Liver (tissue), 8 donors: ENCODE measurements at regions not wholly inside any gene's neighbourhood (a gene's known extent, or its start where the extent isn't known, plus 50 kb on each side); places are given as distances from the start of the nearest gene placed in this dataset.
"Not testable (repeated sequence)": the region's sequence is repeated elsewhere in the genome, so short reads cannot be mapped to it uniquely, and the experiment has no call there.

Experiments
- DNase-seq: peaks from one replicate; pipeline ENCODE4 v3.0.0-alpha.2; 2017; ENCODE audit warnings: low spot score
- H3K27ac ChIP-seq, 2 donors: one replicate each; pipeline ENCODE4 v1.7.0; 2013; ENCODE audit warnings: inconsistent platforms in 2 of 2, low read length in 2 of 2, control low read depth in 1 of 2, low read depth in 1 of 2, mild to moderate bottlenecking in 1 of 2
- H3K27me3 ChIP-seq, 4 donors: one replicate each; pipeline versions ENCODE4 v1.6.1 to v1.7.0; 2013; ENCODE audit warnings: low read length in 3 of 4, inconsistent platforms in 1 of 4, mild to moderate bottlenecking in 1 of 4, moderate library complexity in 1 of 4; ENCODE audit not compliant: control insufficient read depth in 4 of 4, insufficient read depth in 4 of 4
- H3K36me3 ChIP-seq, 4 donors: one replicate each; pipeline versions ENCODE4 v1.6.1 to v1.7.0; 2013; ENCODE audit warnings: low read length in 3 of 4, mild to moderate bottlenecking in 3 of 4, low read depth in 1 of 4, moderate library complexity in 1 of 4; ENCODE audit not compliant: control insufficient read depth in 4 of 4, insufficient read depth in 3 of 4
- H3K4me1 ChIP-seq, 4 donors: one replicate each; pipeline versions ENCODE4 v1.6.1 to v1.7.0; 2013; ENCODE audit warnings: low read length in 3 of 4, mild to moderate bottlenecking in 3 of 4, moderate library complexity in 1 of 4; ENCODE audit not compliant: control insufficient read depth in 4 of 4, insufficient read depth in 4 of 4
- H3K4me3 ChIP-seq, 3 donors: one replicate each; pipeline versions ENCODE4 v1.6.1 to v1.7.0; 2013; ENCODE audit warnings: low read length in 3 of 3, control low read depth in 1 of 3, low read depth in 1 of 3, mild to moderate bottlenecking in 1 of 3
- H3K9ac ChIP-seq, 2 donors: one replicate each; pipeline ENCODE4 v1.7.0; 2013; ENCODE audit warnings: low read length in 2 of 2, mild to moderate bottlenecking in 2 of 2, moderate library complexity in 2 of 2, control low read depth in 1 of 2, low read depth in 1 of 2
- H3K9me3 ChIP-seq, 4 donors: one replicate each; pipeline versions ENCODE4 v1.6.1 to v1.7.0; 2013; ENCODE audit warnings: low read length in 3 of 4; ENCODE audit not compliant: control insufficient read depth in 4 of 4
- CTCF ChIP-seq: fragments of 150-350 bp; IDR thresholded peaks from 2 replicates; pipeline ENCODE4 v1.5.1; 2017; ENCODE audit warnings: improper control_type of control experiment, low read depth, low read length; ENCODE audit not compliant: missing input control
- EGR1 ChIP-seq, 2 donors: IDR thresholded peaks; 2 replicates each; pipeline ENCODE4 v1.6.1; 2016 to 2018; ENCODE audit warnings: antibody characterized with exemption in 2 of 2, low read depth in 2 of 2
- FOXA1 ChIP-seq: IDR thresholded peaks from 2 replicates; pipeline ENCODE4 v1.6.1; 2016; ENCODE audit warnings: antibody characterized with exemption
- GABPA ChIP-seq, 2 donors: IDR thresholded peaks in 1 of 2; conservative IDR thresholded peaks in 1 of 2; 2 replicates each; pipeline ENCODE4 v1.6.1; 2016; ENCODE audit warnings: antibody characterized with exemption in 2 of 2, mild to moderate bottlenecking in 1 of 2, moderate library complexity in 1 of 2
- HNF4A ChIP-seq, 2 donors: conservative IDR thresholded peaks; 2 replicates each; pipeline ENCODE4 v1.6.1; 2016; ENCODE audit warnings: antibody characterized with exemption in 2 of 2, mild to moderate bottlenecking in 2 of 2
- HNF4G ChIP-seq: IDR thresholded peaks from 2 replicates; pipeline ENCODE4 v1.6.1; 2016; ENCODE audit warnings: antibody characterized with exemption
- NR2F2 ChIP-seq: IDR thresholded peaks from 2 replicates; pipeline ENCODE4 v1.6.1; 2016; ENCODE audit warnings: antibody characterized with exemption
- RAD21 ChIP-seq, 2 donors: IDR thresholded peaks; 2 replicates each; pipeline ENCODE4 v1.6.1; 2016; ENCODE audit warnings: antibody characterized with exemption in 2 of 2, mild to moderate bottlenecking in 2 of 2
- RXRA ChIP-seq, 2 donors: IDR thresholded peaks; 2 replicates each; pipeline ENCODE4 v1.6.1; 2017 to 2018; ENCODE audit warnings: antibody characterized with exemption in 2 of 2, mild to moderate bottlenecking in 1 of 2
- SP1 ChIP-seq: IDR thresholded peaks from 2 replicates; pipeline ENCODE4 v1.6.1; 2018; ENCODE audit warnings: antibody characterized with exemption, mild to moderate bottlenecking
- TAF1 ChIP-seq: conservative IDR thresholded peaks from 2 replicates; pipeline ENCODE4 v1.6.1; 2016; ENCODE audit warnings: antibody characterized with exemption, mild to moderate bottlenecking
- WGBS: extraction: QIAGEN DNeasy Blood & Tissue Kit; methylation state at CpG from one replicate; pipeline ENCODE4 v1.1.7; 2013; 5-methylcytosine and 5-hydroxymethylcytosine counted together
- TF ChIP-seq, protein P1 (sequence below): IDR thresholded peaks from 2 replicates; pipeline ENCODE4 v1.6.1; 2016; ENCODE audit warnings: antibody characterized with exemption
- TF ChIP-seq, protein P2 (sequence below): IDR thresholded peaks from 2 replicates; pipeline ENCODE4 v1.6.1; 2016; ENCODE audit warnings: antibody characterized with exemption
- donor health status: healthy.
- donor health status: healthy.
- donor health status: healthy.
- donor health status: healthy.
- donor health status: healthy.

- TF ChIP-seq CTCF: no peak
- TF ChIP-seq HNF4A (conservative IDR thresholded peaks at IDR 0.05): no peak
- TF ChIP-seq FOXA1: no peak
- no peak for TF ChIP-seq SP1
Measured at GRCh38 chr9:78698371-78698770, 401.4 kb downstream of the PSAT1 start (continued).

DNA sequence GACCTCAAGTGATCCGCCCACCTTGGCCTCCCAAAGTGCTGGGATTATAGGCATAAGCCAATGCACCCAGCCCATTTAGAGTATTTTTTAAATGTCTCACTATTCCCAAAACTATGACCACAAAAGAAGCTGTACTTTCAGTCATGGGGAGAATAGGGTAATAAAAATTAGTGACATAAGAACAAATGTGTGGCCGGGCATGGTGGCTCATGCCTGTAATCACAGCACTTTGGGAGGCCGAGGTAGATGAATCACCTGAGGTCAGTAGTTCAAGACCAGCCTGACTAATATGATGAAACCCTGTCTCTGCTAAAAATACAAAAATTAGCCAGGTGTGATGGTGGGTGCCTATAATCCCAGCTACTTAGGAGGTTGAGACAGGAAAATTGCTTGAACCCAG is 402.3 kb downstream of the PSAT1 start:
- H3K9me3 ChIP-seq, H3K9ac ChIP-seq, H3K4me3 ChIP-seq, H3K27me3 ChIP-seq, H3K4me1 ChIP-seq, H3K27ac ChIP-seq, H3K36me3 ChIP-seq, DNase-seq: not testable (repeated sequence)
- 84% methylated on average over 3 of the region's 3 CpGs for WGBS

GRCh38 chr9:78704153-78704552 is 407.2 kb downstream of the PSAT1 start:
- H3K36me3 ChIP-seq, H3K9me3 ChIP-seq, H3K27me3 ChIP-seq, H3K27ac ChIP-seq, DNase-seq, H3K4me3 ChIP-seq, H3K4me1 ChIP-seq, H3K9ac ChIP-seq: not testable (repeated sequence)
- 56% methylated on average over 4 of the region's 4 CpGs for WGBS
- TF ChIP-seq CTCF (peak; percentile 22), RAD21 (IDR thresholded peaks at IDR 0.05) (peak; percentile 30 to 68)

- H3K9me3 ChIP-seq: no peaks in the 10 kb centered on the region
- H3K27ac ChIP-seq: no peak overlapping the region
- no peak for TF ChIP-seq RXRA (IDR thresholded peaks at IDR 0.05)
- no peak for TF ChIP-seq GABPA (IDR thresholded peaks at IDR 0.05 in 1 of 2, conservative IDR thresholded peaks at IDR 0.05 in 1 of 2)
- no peak for TF ChIP-seq RAD21 (IDR thresholded peaks at IDR 0.05)
- no peak for TF ChIP-seq SP1
- TF ChIP-seq HNF4A (conservative IDR thresholded peaks at IDR 0.05): no peak
- no peak for TF ChIP-seq TAF1
- TF ChIP-seq, protein P1, sequence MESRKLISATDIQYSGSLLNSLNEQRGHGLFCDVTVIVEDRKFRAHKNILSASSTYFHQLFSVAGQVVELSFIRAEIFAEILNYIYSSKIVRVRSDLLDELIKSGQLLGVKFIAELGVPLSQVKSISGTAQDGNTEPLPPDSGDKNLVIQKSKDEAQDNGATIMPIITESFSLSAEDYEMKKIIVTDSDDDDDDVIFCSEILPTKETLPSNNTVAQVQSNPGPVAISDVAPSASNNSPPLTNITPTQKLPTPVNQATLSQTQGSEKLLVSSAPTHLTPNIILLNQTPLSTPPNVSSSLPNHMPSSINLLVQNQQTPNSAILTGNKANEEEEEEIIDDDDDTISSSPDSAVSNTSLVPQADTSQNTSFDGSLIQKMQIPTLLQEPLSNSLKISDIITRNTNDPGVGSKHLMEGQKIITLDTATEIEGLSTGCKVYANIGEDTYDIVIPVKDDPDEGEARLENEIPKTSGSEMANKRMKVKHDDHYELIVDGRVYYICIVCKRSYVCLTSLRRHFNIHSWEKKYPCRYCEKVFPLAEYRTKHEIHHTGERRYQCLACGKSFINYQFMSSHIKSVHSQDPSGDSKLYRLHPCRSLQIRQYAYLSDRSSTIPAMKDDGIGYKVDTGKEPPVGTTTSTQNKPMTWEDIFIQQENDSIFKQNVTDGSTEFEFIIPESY: no peak
- TF ChIP-seq NR2F2: no peak
- no peak for TF ChIP-seq FOXA1
- no peak for TF ChIP-seq CTCF
- TF ChIP-seq EGR1 (IDR thresholded peaks at IDR 0.05; ENCODE audit: low read depth in 2 of 2): no peak
- TF ChIP-seq, protein P2, sequence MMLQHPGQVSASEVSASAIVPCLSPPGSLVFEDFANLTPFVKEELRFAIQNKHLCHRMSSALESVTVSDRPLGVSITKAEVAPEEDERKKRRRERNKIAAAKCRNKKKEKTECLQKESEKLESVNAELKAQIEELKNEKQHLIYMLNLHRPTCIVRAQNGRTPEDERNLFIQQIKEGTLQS: no peak
- no peak for TF ChIP-seq HNF4G
- H3K27me3 ChIP-seq: no peaks in the 10 kb centered on the region
- no peak overlapping the region for H3K4me3 ChIP-seq
- H3K9ac ChIP-seq: no peak overlapping the region
- DNase-seq: no peak
- H3K36me3 ChIP-seq: no peaks in the 10 kb centered on the region
- no peaks in the 10 kb centered on the region for H3K4me1 ChIP-seq
- 79% methylated on average over 3 of the region's 3 CpGs for whole genome bisulfite sequencing
Measured at GRCh38 chr9:78707080-78707479, 410.2 kb downstream of the PSAT1 start.
